B cell (primary cell): ENCODE measurements at regions not wholly inside any gene's neighbourhood (a gene's known extent, or its start where the extent isn't known, plus 50 kb on each side); places are given as distances from the start of the nearest gene placed in this dataset.

Experiments
- ATAC-seq: fragments of 200-7000 bp; cut with Tn5 transposase; one replicate; pipeline ENCODE4 v1.10.0; 2021; ENCODE audit warnings: low read depth, mild to moderate bottlenecking, moderate number of reproducible peaks, moderate library complexity
- CTCF ChIA-PET: fragments of 350-600 bp; sonication (Branson Sonifier 250); formaldehyde crosslinking; loops from one replicate; lab custom pipeline; 2021; ENCODE audit warnings: antibody characterized with exemption, inconsistent platforms; lab: Charles Lee
- POLR2A ChIA-PET: fragments of 350-600 bp; sonication (Branson Sonifier 250); formaldehyde crosslinking; loops from one replicate; lab custom pipeline; 2021; ENCODE audit warnings: antibody characterized with exemption; lab: Charles Lee
- DNase-seq: peaks from one replicate; pipeline ENCODE4 v3.0.0; 2013
- H2AFZ ChIP-seq: 2 replicates; pipeline ENCODE4 v1.6.1; 2012; ENCODE audit warnings: mild to moderate bottlenecking, low read depth, low read length; ENCODE audit not compliant: insufficient read depth, poor library complexity, severe bottlenecking
- H3K27ac ChIP-seq, 2 donors: 1 replicate in 1 of 2; 2 replicates in 1 of 2; pipeline ENCODE4 v1.5.1; 2012 to 2013; ENCODE audit warnings: low read length in 2 of 2, mild to moderate bottlenecking in 2 of 2, moderate library complexity in 1 of 2
- H3K27me3 ChIP-seq, 4 experiments: fragments of 200-600 bp in 1 of 4; sonication (generic) in 1 of 4; replicated peaks in 1 of 4; 1 replicate in 2 of 4; 2 replicates in 2 of 4; pipeline versions ENCODE4 v1.6.1 to v1.7.0; 2013 to 2016; ENCODE audit warnings: low read length in 3 of 4, mild to moderate bottlenecking in 2 of 4, mixed read lengths in 1 of 4, moderate library complexity in 1 of 4; ENCODE audit not compliant: insufficient read depth in 4 of 4, control insufficient read depth in 3 of 4; ENCODE audit errors: control extremely low read depth in 1 of 4
- H3K36me3 ChIP-seq, 2 experiments: replicated peaks in 1 of 2; 1 replicate in 1 of 2; 2 replicates in 1 of 2; pipeline versions ENCODE4 v1.6.1 to v1.7.1; 2013; ENCODE audit warnings: low read length in 1 of 2; ENCODE audit not compliant: insufficient read depth in 2 of 2, control insufficient read depth in 1 of 2; ENCODE audit errors: control extremely low read depth in 1 of 2, extremely low read depth in 1 of 2
- H3K4me1 ChIP-seq, 2 donors: fragments of 200-600 bp in 1 of 2; sonication (generic) in 1 of 2; 1 replicate in 1 of 2; 2 replicates in 1 of 2; pipeline versions ENCODE4 v1.5.1 to v1.6.1; 2013 to 2017; ENCODE audit warnings: low read length in 2 of 2; ENCODE audit not compliant: control insufficient read depth in 2 of 2, insufficient read depth in 2 of 2
- H3K4me2 ChIP-seq: replicated peaks from 2 replicates; pipeline ENCODE3; 2012; ENCODE audit warnings: mild to moderate bottlenecking, low read depth, low read length; ENCODE audit not compliant: poor library complexity, severe bottlenecking
- H3K4me3 ChIP-seq, 5 experiments: fragments of 200-600 bp in 1 of 5; sonication (generic) in 1 of 5; 1 replicate in 3 of 5; 2 replicates in 2 of 5; pipeline versions ENCODE4 v1.5.1 to v1.7.0; 2011 to 2016; ENCODE audit warnings: low read length in 4 of 5, mild to moderate bottlenecking in 4 of 5, low read depth in 2 of 5, control low read depth in 1 of 5, moderate library complexity in 1 of 5; ENCODE audit not compliant: insufficient read depth in 1 of 5; ENCODE audit errors: control extremely low read depth in 1 of 5, extremely low read depth in 1 of 5
- H3K79me2 ChIP-seq: fragments of 200-600 bp; sonication (generic); one replicate; pipeline ENCODE4 v1.6.0; 2016; ENCODE audit warnings: low read length; ENCODE audit not compliant: control insufficient read depth, insufficient read depth
- H3K9ac ChIP-seq: fragments of 200-600 bp; sonication (generic); 2 replicates; pipeline ENCODE4 v1.6.1; 2017; ENCODE audit warnings: mild to moderate bottlenecking, low read length, moderate library complexity
- H3K9me3 ChIP-seq, 3 donors: one replicate each; pipeline versions ENCODE4 v1.6.1 to v1.7.1; 2013; ENCODE audit warnings: low read length in 2 of 3; ENCODE audit not compliant: control insufficient read depth in 2 of 3, insufficient read depth in 1 of 3; ENCODE audit errors: control extremely low read depth in 1 of 3
- H4K20me1 ChIP-seq: 2 replicates; pipeline ENCODE4 v1.6.0; 2012; ENCODE audit warnings: mild to moderate bottlenecking, low read length; ENCODE audit not compliant: insufficient read depth, control insufficient read depth, poor library complexity, severe bottlenecking
- H3K27ac Mint-ChIP-seq: one replicate; pipeline ENCODE4 v1.8.0; 2021; ENCODE audit warnings: mixed read lengths
- H3K27me3 Mint-ChIP-seq: one replicate; pipeline ENCODE4 v1.8.0; 2021; ENCODE audit warnings: mixed read lengths
- H3K4me1 Mint-ChIP-seq: one replicate; pipeline ENCODE4 v1.8.0; 2021; ENCODE audit warnings: mixed read lengths
- H3K4me3 Mint-ChIP-seq: one replicate; pipeline ENCODE4 v1.8.0; 2021; ENCODE audit warnings: mixed read lengths
- H3K9me3 Mint-ChIP-seq: one replicate; pipeline ENCODE4 v1.8.0; 2022; ENCODE audit warnings: mixed read lengths; ENCODE audit not compliant: insufficient read depth
- CTCF ChIP-seq: fragments of 200-600 bp; IDR thresholded peaks from one replicate; pipeline ENCODE4 v1.8.0; 2022; ENCODE audit warnings: antibody characterized with exemption, mild to moderate bottlenecking
- EZH2 ChIP-seq: IDR thresholded peaks from 2 replicates; pipeline ENCODE4 v1.6.1; 2012; ENCODE audit warnings: borderline replicate concordance, low read depth, mild to moderate bottlenecking, moderate library complexity, low read length; ENCODE audit not compliant: insufficient read depth, poor library complexity, severe bottlenecking
- WGBS: methylation state at CpG from one replicate; pipeline ENCODE4 v1.1.5; 2013; ENCODE audit warnings: missing lambda C conversion rate; ENCODE audit not compliant: insufficient coverage; 5-methylcytosine and 5-hydroxymethylcytosine counted together
- intact Hi-C: fragments of 100-400 bp; cut with micrococcal nuclease; formaldehyde crosslinking; loops from one replicate; pipeline ENCODE4 v1.10.0; 2022

GRCh38 chr16:14338969-14339368 is 267.9 kb downstream of the MRTFB start:
- Histone ChIP-seq H3K4me2 (no peak overlapping the region), H3K27ac (no peak overlapping the region), H3K9me3 (peaks cover 0 to 15% (median 10%) of the 10 kb centered on the region in 3 donors), H3K36me3 (no peaks in the 10 kb centered on the region), H3K79me2 (no peaks in the 10 kb centered on the region), H3K27me3 (no peaks in the 10 kb centered on the region), H2AFZ (no peak overlapping the region), H4K20me1 (no peaks in the 10 kb centered on the region), H3K4me3 (no peak overlapping the region), H3K4me1 (no peaks in the 10 kb centered on the region), H3K9ac (no peak overlapping the region)
- ChIA-PET POLR2A (no interaction called here), CTCF (interaction anchor here (1.2 kb wide), 1 partner anchor 9 kb away, joined by 3 read pairs; no protein-coding TSS in a partner anchor)
- intact Hi-C loops, result no loop called here
- ATAC-seq, result no peak
- Mint-ChIP-seq H3K4me1 (no peaks in the 10 kb centered on the region), H3K4me3 (no peak overlapping the region), H3K27ac (no peak overlapping the region), H3K9me3 (peaks cover 7% of the 10 kb centered on the region), H3K27me3 (no peaks in the 10 kb centered on the region)
- DNase-seq, result no peak
- 73% methylated on average over 4 of the region's 4 CpGs for WGBS
- TF ChIP-seq CTCF, result no peak
- no peak for TF ChIP-seq EZH2

- Histone ChIP-seq H3K36me3 (no peaks in the 10 kb centered on the region), H3K9me3 (peaks cover 0 to 15% (median 10%) of the 10 kb centered on the region in 3 donors), H4K20me1 (no peaks in the 10 kb centered on the region), H2AFZ (no peak overlapping the region), H3K4me1 (no peaks in the 10 kb centered on the region), H3K27ac (no peak overlapping the region), H3K4me3 (no peak overlapping the region), H3K4me2 (no peak overlapping the region), H3K27me3 (no peaks in the 10 kb centered on the region), H3K79me2 (no peaks in the 10 kb centered on the region), H3K9ac (no peak overlapping the region)
- ChIA-PET POLR2A (interaction anchor here (0.6 kb wide), 1 partner anchor 16 kb away, joined by 5 read pairs; no protein-coding TSS in a partner anchor), CTCF (no interaction called here)
- DNase-seq (no peak), ATAC-seq (no peak)
- H3K27me3 Mint-ChIP-seq, result no peaks in the 10 kb centered on the region
- intact Hi-C loops, result no loop called here
- no peaks in the 10 kb centered on the region for H3K4me1 Mint-ChIP-seq
- peaks cover 7% of the 10 kb centered on the region for H3K9me3 Mint-ChIP-seq
- no peak overlapping the region for H3K27ac Mint-ChIP-seq
- H3K4me3 Mint-ChIP-seq, result no peak overlapping the region
- TF ChIP-seq EZH2 (no peak), CTCF (no peak)
These were observed 267.1 kb downstream of the MRTFB start for GRCh38 chr16:14338236-14338635.
